Renal cortical epithelial cell (primary cell): ENCODE measurements at regions not wholly inside any gene's neighbourhood (a gene's known extent, or its start where the extent isn't known, plus 50 kb on each side); places are given as distances from the start of the nearest gene placed in this dataset.

Experiments used
- DNase-seq: peaks from one replicate; pipeline ENCODE4 v3.0.0-alpha.2; 2011; ENCODE audit warnings: low read depth

DNA sequence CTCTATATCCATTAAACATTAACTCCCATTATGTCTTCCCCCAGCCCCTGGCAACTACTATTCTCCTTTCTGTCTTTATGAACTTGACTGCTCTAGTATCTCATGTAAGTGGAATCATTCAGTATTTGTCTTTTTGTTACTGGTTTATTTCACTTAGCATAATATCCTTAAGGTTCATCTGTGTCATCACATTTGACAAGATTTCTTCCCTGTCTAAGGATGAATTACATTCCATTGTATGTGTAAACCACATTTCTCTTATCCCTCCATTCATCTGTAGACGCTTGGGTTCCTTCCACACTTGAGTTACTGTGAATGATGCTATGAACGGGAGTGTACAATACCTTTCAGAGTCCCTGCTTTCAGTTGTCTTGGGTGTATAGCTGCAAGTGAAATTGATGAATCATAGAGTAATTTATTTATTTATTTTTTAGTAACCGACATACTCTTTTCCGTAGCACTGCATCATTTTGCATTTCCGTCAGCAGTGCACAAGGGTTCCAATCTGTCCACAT lies 399.7 kb upstream of the RBFOX1 start:
- peak; percentile 42 for DNase-seq

DNA sequence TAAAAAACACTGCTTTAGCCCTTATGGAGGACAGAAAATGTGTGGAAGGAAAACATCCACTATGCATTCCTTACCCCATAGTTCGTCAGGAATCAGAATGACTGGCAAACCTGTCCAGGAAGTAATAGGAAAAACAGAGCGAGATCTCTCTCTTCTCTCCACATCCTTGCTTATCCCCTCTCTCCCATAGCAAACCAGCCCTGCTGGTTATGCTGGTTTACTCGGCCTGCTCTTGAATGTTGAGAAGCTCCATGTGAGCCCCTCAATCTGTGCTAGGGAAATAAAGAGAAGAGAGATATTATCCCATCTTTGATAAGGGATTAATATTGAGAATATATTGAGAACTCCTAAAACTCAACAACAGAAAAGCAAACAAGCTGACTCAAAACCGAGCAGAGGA lies 402.8 kb upstream of the RBFOX1 start:
- no peak for DNase-seq

DNA sequence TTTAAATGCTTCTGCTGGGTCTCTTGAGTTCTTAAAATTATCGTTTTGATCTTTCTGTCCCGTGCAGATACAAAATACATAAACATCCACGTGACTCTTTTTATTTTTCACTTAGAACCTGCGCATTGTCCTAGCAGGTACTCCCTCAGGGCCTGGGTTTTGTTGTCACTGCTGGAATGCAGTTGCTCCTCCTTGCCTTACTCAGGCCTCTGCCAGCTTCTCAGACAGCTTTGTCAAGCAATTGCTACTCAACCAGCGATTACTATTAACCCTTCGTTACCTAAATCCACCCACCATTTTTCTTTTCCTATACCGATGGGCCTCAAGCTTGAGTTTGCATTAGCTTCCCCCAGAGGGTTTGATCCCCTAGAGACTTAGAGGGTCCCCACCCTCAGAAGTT lies 405.9 kb upstream of the RBFOX1 start:
- no peak for DNase-seq

DNA sequence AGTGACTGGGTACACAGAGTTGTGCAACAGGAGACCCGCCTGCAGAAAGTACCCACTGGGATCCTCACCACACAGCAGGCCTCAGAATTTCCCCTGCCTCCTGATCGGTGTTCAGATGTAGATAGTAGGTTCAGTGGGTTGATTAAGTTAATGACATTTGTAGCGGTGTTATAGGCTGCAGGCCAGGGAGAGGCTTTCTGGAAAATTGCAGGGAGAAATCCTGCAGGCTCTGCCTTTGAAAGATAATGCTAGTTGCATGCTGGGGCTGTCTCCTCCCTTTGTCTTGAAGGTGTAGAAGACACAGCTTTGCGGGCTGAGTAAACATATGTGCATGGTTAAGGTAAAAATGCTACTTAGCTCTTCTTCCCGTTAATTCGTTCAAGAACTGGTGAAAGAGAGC lies 406.3 kb upstream of the RBFOX1 start:
- no peak for DNase-seq

DNA sequence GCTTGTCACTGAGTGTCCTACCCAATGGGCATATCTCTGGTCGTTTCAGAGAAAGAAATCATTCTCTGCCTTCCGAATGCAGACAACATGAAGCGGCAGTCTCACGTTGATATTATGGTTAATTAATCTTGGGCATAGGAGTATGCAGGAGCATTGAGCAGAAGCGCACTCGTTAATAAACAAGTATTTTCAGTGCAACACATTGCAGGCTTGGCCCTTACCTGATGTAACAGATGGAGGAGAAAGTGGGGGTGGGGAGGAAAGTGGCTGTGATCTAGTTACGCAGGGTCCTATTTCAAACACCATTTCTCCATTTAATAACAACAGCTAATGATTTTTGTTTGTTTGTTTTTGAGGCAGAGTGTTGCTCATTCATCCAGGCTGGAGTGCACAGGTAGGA lies 414.0 kb upstream of the RBFOX1 start:
- DNase-seq, result no peak

DNA sequence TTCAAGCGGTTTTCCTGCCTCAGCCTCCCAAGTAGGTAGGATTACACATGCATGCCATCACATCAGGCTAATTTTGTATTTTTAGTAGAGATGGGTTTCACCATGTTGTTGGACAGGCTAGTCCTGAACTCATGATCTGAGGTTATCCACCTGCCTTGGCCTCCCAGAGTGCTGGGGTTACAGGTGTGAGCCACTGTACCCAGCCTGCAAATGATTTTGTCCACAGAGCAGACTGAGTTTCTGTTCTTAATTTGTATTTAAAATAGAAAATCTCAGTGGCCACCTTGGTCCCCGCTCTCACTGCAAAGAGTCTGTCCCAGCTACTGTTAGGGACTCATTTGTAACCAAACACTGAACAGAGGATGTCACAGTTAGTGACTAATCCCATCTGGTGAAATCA lies 415.7 kb upstream of the RBFOX1 start:
- DNase-seq, result no peak

DNA sequence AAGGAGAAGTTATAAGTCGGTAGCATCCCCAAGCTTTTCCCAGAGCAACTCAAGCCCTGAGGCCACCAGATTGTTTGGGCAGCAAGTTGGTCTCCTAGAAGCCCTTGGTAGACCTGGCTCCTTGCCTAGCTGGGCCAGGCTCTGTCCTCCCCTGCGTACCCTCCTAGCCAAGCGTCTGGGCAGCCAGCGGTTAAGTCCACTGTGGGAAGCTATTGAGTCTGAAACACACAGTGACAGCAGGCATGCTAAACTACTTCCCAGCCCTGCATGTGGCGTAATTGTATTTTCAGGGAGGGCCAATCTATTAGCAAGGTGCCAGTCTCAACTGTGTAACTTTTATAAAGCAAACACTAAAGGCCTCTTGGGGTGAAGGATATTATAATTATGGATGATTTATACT lies 419.1 kb upstream of the RBFOX1 start:
- DNase-seq, result no peak

DNA sequence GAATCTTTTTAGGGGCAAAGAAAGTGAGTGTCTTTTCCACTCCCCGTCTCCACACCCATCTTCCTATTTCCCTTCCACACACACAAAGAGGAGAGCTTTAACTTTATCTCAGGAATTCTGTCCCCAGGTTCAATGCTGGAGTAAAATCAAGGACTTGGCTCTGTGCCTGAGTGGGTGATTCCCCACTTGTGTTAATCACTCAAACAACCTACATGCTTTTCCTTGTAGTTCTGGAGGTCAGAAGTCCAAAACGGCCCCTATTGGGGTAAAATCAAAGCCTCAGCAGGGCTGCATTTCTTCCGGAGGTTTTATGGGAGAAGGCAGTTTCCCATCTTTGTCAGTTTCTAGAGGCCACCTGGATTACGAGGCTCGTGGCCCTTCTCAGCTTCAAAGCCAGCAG lies 422.3 kb upstream of the RBFOX1 start:
- DNase-seq, result no peak

DNA sequence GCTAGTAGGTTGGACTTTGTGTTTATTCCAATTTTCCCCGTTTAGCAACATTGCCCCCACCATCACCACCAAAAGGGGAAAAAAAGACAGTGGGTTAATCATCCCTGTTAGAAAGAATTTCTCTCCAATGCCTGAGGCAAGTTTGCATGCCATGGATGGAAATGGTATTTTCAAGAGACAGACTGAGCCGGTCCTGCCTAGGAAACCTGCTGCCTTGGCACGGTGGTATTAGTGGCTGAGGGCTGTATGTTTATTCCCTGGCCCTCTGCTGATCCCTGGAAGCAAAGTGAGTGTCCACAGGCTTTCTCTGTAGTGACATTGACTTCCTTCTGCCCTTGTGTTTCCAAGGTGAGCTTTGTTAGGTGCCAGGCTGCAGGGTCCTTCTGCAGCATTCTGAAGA lies 427.0 kb upstream of the RBFOX1 start:
- no peak for DNase-seq

DNA sequence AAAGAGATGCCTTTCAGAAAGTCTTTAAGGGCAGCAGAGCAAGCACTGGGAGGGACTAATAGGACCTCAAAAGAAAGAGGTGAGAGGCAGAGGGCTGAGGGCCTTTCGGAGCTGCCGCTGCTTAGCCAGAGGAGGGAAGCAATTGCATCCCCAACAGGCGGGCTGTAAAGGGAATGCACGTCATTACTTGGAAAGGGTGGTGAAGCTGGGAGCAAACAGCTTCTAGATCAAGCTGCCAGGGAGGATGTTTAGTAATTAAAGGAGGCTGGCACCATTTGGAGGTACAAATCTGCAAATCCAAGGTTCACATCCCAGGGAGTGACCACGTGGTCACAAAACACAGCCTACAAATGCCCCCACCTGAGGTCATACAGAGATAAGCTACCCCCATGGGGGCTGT lies 429.0 kb upstream of the RBFOX1 start:
- DNase-seq, result no peak

DNA sequence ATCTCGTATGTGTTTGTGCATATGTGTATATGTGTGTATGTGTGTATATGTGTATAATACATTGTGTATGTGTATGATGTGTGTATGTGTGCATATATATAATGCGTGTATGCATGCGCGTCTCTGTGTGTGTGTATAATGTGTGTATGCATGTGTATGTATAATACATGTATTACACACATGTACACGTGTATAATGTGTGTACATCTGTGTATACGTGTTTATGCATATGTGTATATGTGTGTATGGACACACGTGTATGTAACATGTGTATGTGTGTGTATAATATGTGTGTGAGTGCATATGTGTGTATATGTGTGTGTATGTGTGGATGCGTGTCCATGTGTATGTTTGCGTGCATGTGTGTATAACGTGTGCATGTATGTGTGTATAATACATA lies 433.7 kb upstream of the RBFOX1 start:
- no peak for DNase-seq

DNA sequence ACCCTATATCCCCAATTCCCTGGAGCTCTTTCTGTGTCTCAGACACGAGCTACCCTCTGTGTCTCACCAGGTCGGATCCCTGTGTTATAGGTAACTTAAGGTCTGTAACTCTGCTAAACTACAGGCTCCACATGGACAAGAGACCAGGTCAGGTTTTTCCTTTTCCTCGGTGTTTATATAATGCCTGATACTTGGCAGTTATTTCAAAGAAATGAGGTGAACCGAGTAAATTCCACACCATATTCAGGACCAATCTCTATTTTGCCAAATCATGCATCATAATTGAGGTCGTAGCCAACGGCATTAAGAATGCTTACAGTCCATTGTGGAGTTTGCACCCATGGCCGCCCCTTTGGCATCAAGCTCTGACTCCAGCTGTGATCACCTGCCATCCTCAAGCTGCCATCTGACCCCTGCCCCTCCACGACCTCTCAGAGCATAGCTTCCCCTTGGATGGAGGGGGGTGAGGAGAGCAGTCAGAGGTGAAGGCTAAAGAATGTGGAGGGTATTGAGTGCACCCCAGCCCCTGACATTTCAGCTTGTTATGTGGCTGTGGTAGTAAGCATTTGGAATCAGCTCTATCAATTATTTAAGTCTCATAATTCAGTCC lies 434.7 kb upstream of the RBFOX1 start:
- DNase-seq, result peak; percentile 3

DNA sequence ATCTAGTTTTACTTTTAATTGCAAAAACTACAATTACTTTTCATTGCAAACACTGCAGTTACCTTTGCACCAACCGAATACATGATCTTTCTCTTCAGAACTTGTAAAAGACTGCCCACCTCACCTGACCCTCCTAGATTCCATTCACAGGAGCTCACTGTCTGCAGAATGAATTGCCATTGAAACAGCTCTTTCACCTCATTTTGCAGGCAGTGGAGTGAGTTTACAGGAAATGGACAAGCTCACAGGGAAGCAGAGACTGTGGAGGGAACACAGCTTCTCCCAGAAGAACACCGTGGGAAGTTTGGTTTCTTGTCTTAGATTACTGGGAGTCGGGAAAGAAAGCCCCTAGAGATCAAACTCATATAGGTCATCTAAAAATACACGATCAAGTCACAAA lies 439.7 kb upstream of the RBFOX1 start:
- DNase-seq, result peak; percentile 60

DNA sequence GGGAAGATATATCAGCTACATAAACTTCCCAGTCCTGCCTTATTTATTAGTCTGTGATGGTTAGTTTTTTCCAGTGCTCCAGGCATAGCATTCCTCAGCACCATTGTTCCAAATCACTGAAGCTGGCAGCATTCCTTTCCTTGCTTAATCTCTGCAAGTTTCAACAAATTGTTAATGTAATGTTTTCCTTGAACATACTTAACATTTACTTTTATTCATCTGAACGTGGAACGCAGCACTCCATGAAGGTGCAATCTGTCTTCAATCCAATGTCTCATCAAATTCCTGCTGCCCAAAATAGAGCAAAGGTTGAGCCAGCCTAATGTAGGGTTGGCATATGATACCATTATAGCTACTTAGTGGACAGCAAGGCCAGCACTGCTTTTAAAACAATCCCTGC lies 441.1 kb upstream of the RBFOX1 start:
- peak; percentile 97 for DNase-seq

DNA sequence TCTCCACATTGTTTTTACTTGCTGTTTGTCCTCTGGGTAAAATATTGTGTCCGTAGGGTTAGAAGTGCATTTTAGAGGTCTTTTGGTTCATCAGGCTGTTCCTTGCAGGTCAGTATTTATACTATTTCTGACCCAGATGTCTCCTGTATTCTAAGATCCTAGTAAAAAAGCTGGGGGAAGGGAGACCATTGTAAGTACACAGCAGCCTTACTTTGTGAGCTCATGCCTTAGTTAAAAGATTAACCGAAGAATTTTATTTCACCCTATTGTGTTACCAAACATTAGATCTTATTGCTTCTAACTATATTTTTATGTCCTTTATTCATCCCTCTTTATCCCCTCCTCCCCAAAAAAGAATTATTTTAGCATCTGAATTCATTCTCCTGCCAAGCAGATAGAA lies 444.1 kb upstream of the RBFOX1 start:
- peak; percentile 64 for DNase-seq

DNA sequence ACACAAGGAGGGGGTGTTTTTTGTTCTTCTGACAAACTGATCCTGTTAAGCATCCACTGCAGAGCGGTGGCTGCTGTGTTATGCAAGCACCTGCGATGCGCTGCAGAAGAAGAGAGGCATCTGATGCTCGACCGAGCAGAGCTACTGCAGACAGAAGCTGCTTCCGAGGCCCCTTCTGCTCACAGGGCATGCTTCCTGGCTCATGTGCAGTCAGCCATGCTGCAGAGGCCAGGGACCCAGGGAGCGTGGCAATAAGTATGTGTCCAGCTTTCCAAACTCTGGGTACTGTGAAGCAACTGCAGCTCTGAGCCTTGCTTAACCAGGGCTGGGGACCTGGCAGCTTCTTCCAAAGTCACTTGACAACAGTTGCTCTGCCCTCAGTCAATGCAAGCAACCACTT lies 448.6 kb upstream of the RBFOX1 start:
- peak; percentile 75 for DNase-seq

DNA sequence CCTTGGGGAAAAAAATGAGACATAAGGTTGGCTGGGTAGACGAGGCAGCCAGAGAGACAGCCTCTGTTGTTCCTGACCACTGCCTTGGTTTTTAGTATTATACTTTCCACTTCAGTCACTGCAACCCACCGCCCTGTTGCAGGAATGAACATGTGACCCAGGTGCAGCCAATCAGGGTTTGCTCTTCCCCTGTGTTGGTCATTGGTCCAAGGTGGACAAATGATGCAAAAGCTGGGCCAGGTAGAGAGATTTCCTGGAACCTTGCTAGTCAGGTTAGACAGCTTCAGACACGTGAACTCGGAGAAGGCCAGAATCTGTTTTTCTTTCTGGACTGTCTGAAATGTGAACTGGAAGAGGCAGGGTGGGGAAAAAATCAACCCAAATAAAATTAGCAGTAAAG lies 452.4 kb upstream of the RBFOX1 start:
- DNase-seq, result no peak

DNA sequence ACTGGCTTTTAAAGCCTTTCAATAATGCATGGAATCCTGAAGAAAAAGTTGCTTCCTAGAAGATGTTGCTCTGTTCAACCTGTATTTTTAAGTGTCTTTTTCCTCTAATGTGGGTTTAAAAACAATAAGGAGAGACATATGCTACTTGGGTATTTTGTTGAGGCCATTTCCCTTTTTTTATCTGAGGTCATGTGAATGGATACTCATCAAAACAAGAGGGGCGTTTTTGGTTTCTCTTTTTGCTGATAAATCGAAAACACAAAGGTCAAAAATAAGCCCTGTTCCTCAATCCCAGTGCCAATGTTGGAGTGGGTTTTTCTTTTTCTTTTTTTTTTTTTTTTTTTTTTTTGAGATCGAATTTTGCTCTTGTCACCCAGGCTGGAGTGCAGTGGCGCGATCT lies 468.0 kb upstream of the RBFOX1 start:
- no peak for DNase-seq

DNA sequence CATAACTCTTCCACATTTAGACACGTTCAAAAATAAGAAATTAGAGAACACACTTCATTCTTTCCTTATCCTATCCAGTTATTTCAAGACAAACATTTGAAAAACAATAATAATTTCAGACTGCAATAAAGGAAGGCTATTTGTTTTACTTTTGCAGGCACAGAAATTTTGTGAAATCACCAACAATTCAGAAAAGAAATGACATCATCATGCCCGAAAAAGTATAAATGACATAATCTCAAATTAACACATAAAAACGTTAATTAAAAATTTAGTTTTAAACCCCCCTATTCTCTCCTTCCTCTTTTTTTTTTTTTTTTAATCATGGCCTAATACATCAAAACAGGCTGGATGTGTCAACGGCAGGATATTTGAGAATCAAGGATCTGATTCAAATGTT lies 468.4 kb upstream of the RBFOX1 start:
- no peak for DNase-seq

DNA sequence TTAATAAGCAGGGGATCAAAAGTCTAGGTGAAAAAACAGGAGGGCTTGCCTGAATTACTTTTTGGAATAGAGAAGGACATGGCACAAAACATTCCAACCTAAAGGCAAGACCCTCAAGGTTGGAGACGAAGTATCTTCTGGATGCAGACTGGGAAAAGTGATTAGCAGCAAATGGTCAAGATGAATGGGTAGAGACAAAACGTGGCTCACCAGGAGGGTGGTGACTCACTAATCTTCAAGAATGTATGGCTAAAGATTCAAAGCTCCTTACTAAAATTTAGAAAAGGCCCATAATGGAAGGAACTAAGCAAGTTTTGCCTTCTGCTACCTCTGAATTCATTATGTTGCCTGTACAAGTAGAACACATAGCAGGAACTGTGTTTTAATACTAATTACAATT lies 469.5 kb upstream of the RBFOX1 start:
- no peak for DNase-seq

DNA sequence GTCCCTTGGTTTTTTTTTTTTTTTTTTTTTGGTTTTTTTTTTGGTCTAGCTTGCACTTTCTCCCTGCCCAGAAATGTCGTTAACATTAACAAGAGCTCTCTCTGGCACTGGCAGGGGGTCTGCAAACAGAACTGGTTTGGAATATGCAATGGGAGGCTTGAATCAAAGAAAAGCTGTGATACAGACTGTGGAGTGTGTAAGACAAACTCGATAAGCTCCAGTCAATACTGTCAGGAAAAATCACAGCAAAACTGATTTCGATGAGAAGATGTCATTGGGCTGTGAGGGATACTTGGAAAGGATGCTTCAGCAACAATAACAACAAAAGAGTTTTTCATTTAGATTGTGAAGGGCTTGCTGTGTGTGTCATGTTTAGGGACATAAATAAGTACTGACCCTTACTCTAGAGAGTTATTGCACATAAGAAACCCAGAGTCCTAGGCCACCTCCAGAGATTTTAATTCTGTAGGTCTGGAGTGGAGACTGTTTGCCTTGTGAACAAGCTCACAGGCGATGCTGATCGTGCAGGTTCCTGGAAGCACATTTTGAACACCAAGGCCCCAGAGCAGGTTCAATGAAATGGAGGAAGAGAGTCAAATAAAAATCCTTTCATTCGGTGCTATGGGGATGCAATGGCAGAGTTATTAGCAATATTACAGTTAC lies 470.7 kb upstream of the RBFOX1 start:
- no peak for DNase-seq

DNA sequence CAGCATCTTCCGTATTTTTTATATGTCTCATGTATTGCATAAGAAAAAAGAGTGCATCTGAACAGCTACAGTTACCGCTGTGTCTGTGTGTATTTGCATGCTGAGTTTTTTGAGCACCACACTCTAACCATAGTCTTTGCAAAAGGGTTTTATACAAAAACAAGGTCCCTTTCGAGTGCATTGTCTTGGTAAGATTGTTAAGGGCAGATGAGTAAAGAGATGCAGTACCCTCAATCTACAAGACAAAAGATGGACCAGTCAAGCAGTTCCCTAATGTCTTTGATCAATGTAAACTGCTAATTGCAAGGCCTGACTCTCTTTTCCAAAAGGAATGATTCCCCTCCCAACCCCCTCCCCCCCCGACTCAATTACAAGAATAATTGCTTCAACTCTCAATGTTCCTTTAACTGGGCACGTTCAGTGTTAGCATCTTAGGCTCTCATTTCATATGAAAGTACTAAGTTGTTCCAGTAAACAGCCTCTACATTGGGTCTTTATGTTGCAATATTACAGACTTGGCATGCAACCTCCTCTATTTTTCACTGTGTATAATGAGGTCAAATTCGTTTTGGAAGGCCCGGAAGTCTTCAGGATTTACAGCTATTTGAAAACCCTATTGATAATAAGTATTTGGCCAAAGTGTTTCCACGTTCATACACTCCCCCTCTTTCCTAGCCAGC lies 471.4 kb upstream of the RBFOX1 start:
- DNase-seq, result no peak

DNA sequence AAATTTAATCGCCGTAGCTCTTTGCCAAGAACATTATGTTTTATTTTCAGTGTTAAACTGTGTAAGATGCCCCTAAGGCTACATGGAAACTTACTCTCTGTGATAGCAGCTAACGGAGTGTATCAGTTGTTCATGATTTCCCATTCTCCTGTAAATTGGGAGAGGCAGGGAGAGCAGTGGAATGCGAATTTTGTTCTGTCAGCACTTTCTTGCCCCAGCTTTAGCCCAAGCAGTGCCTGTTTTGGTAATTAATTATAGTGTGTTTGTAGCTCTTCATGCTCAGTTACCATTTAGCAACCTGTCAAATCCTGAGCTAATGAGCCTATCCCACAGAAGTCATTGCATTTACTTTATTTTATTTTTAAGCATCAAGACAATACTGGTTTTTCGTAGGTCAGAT lies 475.1 kb upstream of the RBFOX1 start:
- peak; percentile 31 for DNase-seq
